ENCODE measurements at regions not wholly inside any gene's neighbourhood (a gene's known extent, or its start where the extent isn't known, plus 50 kb on each side); places are given as distances from the start of the nearest gene placed in this dataset.
"Not testable (repeated sequence)": the region's sequence is repeated elsewhere in the genome, so short reads cannot be mapped to it uniquely, and the experiment has no call there.

GRCh38 chr4:30024526-30024925, 695.6 kb upstream of the PCDH7 start:
- H3K4me1 ChIP-seq (ENCODE audit: control insufficient read depth in 1 of 2, low read depth in 2 of 2): no peaks in the 10 kb centered on the region
- no peak for TF ChIP-seq CTCF (IDR thresholded peaks at IDR 0.05)
- ATAC-seq (ENCODE audit: insufficient number of reproducible peaks, low FRiP score, low read depth): no peak
- DNase-seq (ENCODE audit: low spot score): no peak
- no peaks in the 10 kb centered on the region for H3K36me3 ChIP-seq
- H3K9me3 ChIP-seq: no peaks in the 10 kb centered on the region
- H3K27me3 ChIP-seq (replicated peaks; ENCODE audit: insufficient read depth): no peaks in the 10 kb centered on the region
- no peak overlapping the region for H3K27ac ChIP-seq
- H3K4me3 ChIP-seq: no peak overlapping the region

GRCh38 chr4:30028826-30029225, 691.3 kb upstream of the PCDH7 start:
- ATAC-seq (ENCODE audit: insufficient number of reproducible peaks, low FRiP score, low read depth) (no peak), DNase-seq (ENCODE audit: low spot score) (no peak)
- no peak for TF ChIP-seq CTCF (IDR thresholded peaks at IDR 0.05)
- Histone ChIP-seq H3K36me3 (no peaks in the 10 kb centered on the region), H3K4me1 (ENCODE audit: control insufficient read depth in 1 of 2, low read depth in 2 of 2) (no peaks in the 10 kb centered on the region), H3K27ac (no peak overlapping the region), H3K4me3 (no peak overlapping the region), H3K27me3 (replicated peaks; ENCODE audit: insufficient read depth) (no peaks in the 10 kb centered on the region), H3K9me3 (no peaks in the 10 kb centered on the region)

- Histone ChIP-seq H3K4me1 (ENCODE audit: control insufficient read depth in 1 of 2, low read depth in 2 of 2) (no peaks in the 10 kb centered on the region), H3K27me3 (replicated peaks; ENCODE audit: insufficient read depth) (no peaks in the 10 kb centered on the region)
- no peak for ATAC-seq (ENCODE audit: insufficient number of reproducible peaks, low FRiP score, low read depth)
These were observed 664.0 kb upstream of the PCDH7 start for GRCh38 chr4:30056016-30056766.

GRCh38 chr4:30068234-30068633, 651.9 kb upstream of the PCDH7 start:
- Histone ChIP-seq H3K4me3 (no peak overlapping the region), H3K4me1 (ENCODE audit: control insufficient read depth in 1 of 2, low read depth in 2 of 2) (no peaks in the 10 kb centered on the region), H3K9me3 (no peaks in the 10 kb centered on the region), H3K27me3 (replicated peaks; ENCODE audit: insufficient read depth) (no peaks in the 10 kb centered on the region), H3K27ac (no peak overlapping the region), H3K36me3 (no peaks in the 10 kb centered on the region)
- TF ChIP-seq CTCF (IDR thresholded peaks at IDR 0.05): no peak
- DNase-seq (ENCODE audit: low spot score) (no peak), ATAC-seq (ENCODE audit: insufficient number of reproducible peaks, low FRiP score, low read depth) (no peak)

More at GRCh38 chr4:30056016-30056766, 664.0 kb upstream of the PCDH7 start:
- Histone ChIP-seq H3K4me3 (no peak overlapping the region), H3K27ac (no peak overlapping the region), H3K36me3 (no peaks in the 10 kb centered on the region), H3K9me3 (no peaks in the 10 kb centered on the region)
- DNase-seq (ENCODE audit: low spot score): no peak
- no peak for TF ChIP-seq CTCF (IDR thresholded peaks at IDR 0.05)

- H3K27me3 ChIP-seq (replicated peaks; ENCODE audit: insufficient read depth): no peaks in the 10 kb centered on the region
- no peak for TF ChIP-seq CTCF (IDR thresholded peaks at IDR 0.05)
- no peak overlapping the region for H3K4me3 ChIP-seq
- ATAC-seq (ENCODE audit: insufficient number of reproducible peaks, low FRiP score, low read depth) (no peak), DNase-seq (ENCODE audit: low spot score) (no peak)
- H3K9me3 ChIP-seq: no peaks in the 10 kb centered on the region
- H3K36me3 ChIP-seq: no peaks in the 10 kb centered on the region
- H3K27ac ChIP-seq: no peak overlapping the region
- no peaks in the 10 kb centered on the region for H3K4me1 ChIP-seq (ENCODE audit: control insufficient read depth in 1 of 2, low read depth in 2 of 2)
These were observed 647.0 kb upstream of the PCDH7 start for GRCh38 chr4:30073011-30073710.

GRCh38 chr4:30092420-30093128, 627.6 kb upstream of the PCDH7 start:
- not testable (repeated sequence) for H3K4me1 ChIP-seq (ENCODE audit: control insufficient read depth in 1 of 2, low read depth in 2 of 2); H3K27ac ChIP-seq; ATAC-seq (ENCODE audit: insufficient number of reproducible peaks, low FRiP score, low read depth); H3K36me3 ChIP-seq; H3K9me3 ChIP-seq; H3K4me3 ChIP-seq; DNase-seq (ENCODE audit: low spot score); H3K27me3 ChIP-seq (replicated peaks; ENCODE audit: insufficient read depth)

All from thoracic aorta (tissue), 2 donors.